ENCODE measurements at regions not wholly inside any gene's neighbourhood (a gene's known extent, or its start where the extent isn't known, plus 50 kb on each side); places are given as distances from the start of the nearest gene placed in this dataset.

- H2BK20ac ChIP-seq (ENCODE audit: low read depth, low read length): no peak overlapping the region
- no peak overlapping the region for H3K4me3 ChIP-seq (ENCODE audit: insufficient read depth, low read depth, low read length)
- 30% methylated on average over 2 of the region's 6 CpGs; no CpG with 5 or more reads in 1 of the 2 experiments for WGBS, 2 experiments (ENCODE audit: extremely low coverage in 2 of 2, insufficient read length in 1 of 2)
- no peak overlapping the region for H3K9ac ChIP-seq (ENCODE audit: low read depth, low read length)
- peaks cover 5% of the 10 kb centered on the region for H3K27me3 ChIP-seq (ENCODE audit: control insufficient read depth, insufficient read depth, low read length)
- peaks cover 2% of the 10 kb centered on the region; the same call in 1 of the 2 replicates for H3K4me1 ChIP-seq (ENCODE audit: control insufficient read depth, insufficient read depth, low read length)
- no peak overlapping the region for H2BK15ac ChIP-seq (ENCODE audit: low read depth, low read length)
- TF ChIP-seq USF2 (IDR thresholded peaks at IDR 0.05; ENCODE audit: low read depth, low read length): no peak
- no peak for TF ChIP-seq NFE2L2 (IDR thresholded peaks at IDR 0.05; ENCODE audit: low read depth, low read length)
- no peak overlapping the region for H4K5ac ChIP-seq (ENCODE audit: low read depth, low read length)
- H3K9me1 ChIP-seq (ENCODE audit: insufficient read depth, low read length): no peaks in the 10 kb centered on the region
- in situ Hi-C loops (cut with MboI; ENCODE audit: low sequenced_read_pairs): no loop called here
- H4K91ac ChIP-seq (ENCODE audit: insufficient read depth, low read depth, low read length): no peak overlapping the region
- H3K27ac ChIP-seq (ENCODE audit: insufficient read depth, low read length): no peak overlapping the region
- no peaks in the 10 kb centered on the region for H3K79me1 ChIP-seq (ENCODE audit: low read depth in 1 of 2, low read length in 2 of 2)
- no peak overlapping the region for H2BK120ac ChIP-seq (ENCODE audit: low read depth, low read length)
- H3K14ac ChIP-seq (replicated peaks; ENCODE audit: low read depth, low read length): no peak overlapping the region
- H2AK5ac ChIP-seq (ENCODE audit: low read depth, low read length): no peak overlapping the region
- H2AFZ ChIP-seq (replicated peaks; ENCODE audit: low read length, poor library complexity): no peak overlapping the region
- no peak overlapping the region for H3K4me2 ChIP-seq (ENCODE audit: low read depth, low read length)
- no peaks in the 10 kb centered on the region for H4K20me1 ChIP-seq (ENCODE audit: insufficient read depth, low read length)
- POLR2A ChIA-PET (ENCODE audit: unreplicated experiment): no interaction called here
- no peak overlapping the region for H3K18ac ChIP-seq (ENCODE audit: low read depth, low read length)
- H3K56ac ChIP-seq (ENCODE audit: extremely low read depth, insufficient read depth, low read length): no peak overlapping the region
- no peak overlapping the region for H3K23ac ChIP-seq (ENCODE audit: low read depth, low read length)
- BruUV-seq (replicated peaks): no TSS peak
- ATAC-seq (ENCODE audit: low read depth) (no peak), DNase-seq (no peak)
- H2AK9ac ChIP-seq (replicated peaks; ENCODE audit: low read depth, low read length, poor library complexity): no peak overlapping the region
- no peak overlapping the region for H3K4ac ChIP-seq (ENCODE audit: low read depth, low read length)
- H4K8ac ChIP-seq (ENCODE audit: low read depth in 2 of 2, low read length in 2 of 2): no peak overlapping the region
- CTCF ChIA-PET: no interaction called here
- H2BK5ac ChIP-seq (ENCODE audit: low read depth, low read length, poor library complexity, severe bottlenecking): no peak overlapping the region
- dilution Hi-C loops (cut with HindIII; ENCODE audit: low sequenced_read_pairs, unreplicated experiment): no loop called here
- peaks cover 5% of the 10 kb centered on the region; the same call in 1 of the 2 replicates for H3K9me3 ChIP-seq (ENCODE audit: control insufficient read depth, insufficient read depth, low read length)
- intact Hi-C loops (cut with micrococcal nuclease): no loop called here
- H3K36me3 ChIP-seq (ENCODE audit: control insufficient read depth, insufficient read depth, low read length): no peaks in the 10 kb centered on the region
Measured at GRCh38 chr18:22056950-22057349, 112.4 kb upstream of the GATA6 start.

Measured in IMR-90 (cell line).